ENCODE measurements at regions not wholly inside any gene's neighbourhood (a gene's known extent, or its start where the extent isn't known, plus 50 kb on each side); places are given as distances from the start of the nearest gene placed in this dataset.

- no peak overlapping the region for H3K23ac ChIP-seq (ENCODE audit: insufficient read length, low read depth, low read length)
- H3K4me3 Mint-ChIP-seq: no peak overlapping the region
- no peak overlapping the region for H4K5ac ChIP-seq (ENCODE audit: insufficient read length, low read depth, low read length)
- no peak overlapping the region for H4K91ac ChIP-seq (ENCODE audit: insufficient read length, low read depth, low read length)
- H3K36me3 Mint-ChIP-seq (ENCODE audit: insufficient read depth in 1 of 3, low read depth in 3 of 3): peaks cover 0 to 1% (median 0%) of the 10 kb centered on the region in 3 experiments; a peak in 2 of 7 replicates
- H3K9me3 Mint-ChIP-seq: 0 out of 5 replicates have a peak, but pooled peaks cover 0 to 1% of the 10 kb centered on the region in 2 experiments
- no peak overlapping the region for H3K14ac ChIP-seq (ENCODE audit: insufficient read depth, low read length)
- H3K27ac ChIP-seq (ENCODE audit: insufficient read length, low read depth, low read length): no peak overlapping the region
- H3K79me1 ChIP-seq (ENCODE audit: insufficient read depth, low read depth, low read length, poor library complexity, severe bottlenecking): no peaks in the 10 kb centered on the region
- no peak overlapping the region for H3K4ac ChIP-seq (ENCODE audit: low read depth, low read length)
- H3K23me2 ChIP-seq (ENCODE audit: insufficient read length, low read depth, low read length, poor library complexity, severe bottlenecking): no peaks in the 10 kb centered on the region
- H2BK120ac ChIP-seq (ENCODE audit: low read depth, low read length, poor library complexity, severe bottlenecking): no peak overlapping the region
- H4K8ac ChIP-seq (replicated peaks; ENCODE audit: insufficient read length, low read depth, low read length): no peak overlapping the region
- H3K27ac Mint-ChIP-seq: no peak overlapping the region
- H2AFZ ChIP-seq (ENCODE audit: low read length): no peak overlapping the region
- H3K4me2 ChIP-seq (ENCODE audit: insufficient read depth, insufficient read length, low read length): no peak overlapping the region
- H2BK5ac ChIP-seq (ENCODE audit: insufficient read length, low read length): no peak overlapping the region
- no peak overlapping the region for H2AK5ac ChIP-seq (ENCODE audit: insufficient read length, low read length)
- WGBS (ENCODE audit: extremely low coverage, insufficient read length, low lambda C conversion rate): no CpG with 5 or more reads among the region's 3 CpGs
- H3K4me1 ChIP-seq (ENCODE audit: insufficient read depth, low read length): no peaks in the 10 kb centered on the region
- H3K9me3 ChIP-seq (ENCODE audit: control insufficient read depth, low read depth, low read length): peaks cover 6% of the 10 kb centered on the region
- no peaks in the 10 kb centered on the region for H3K79me2 ChIP-seq (ENCODE audit: insufficient read depth, low read length)
- H3K56ac ChIP-seq (ENCODE audit: insufficient read length, low read depth, low read length): no peak overlapping the region
- no peak for DNase-seq
- H4K20me1 ChIP-seq (ENCODE audit: control insufficient read depth, insufficient read depth, insufficient read length): no peaks in the 10 kb centered on the region
- H3T11ph ChIP-seq (ENCODE audit: low read length): no peak overlapping the region
- no peak overlapping the region for H3K18ac ChIP-seq (ENCODE audit: insufficient read length, low read depth, low read length)
- no peaks in the 10 kb centered on the region for H3K27me3 ChIP-seq (ENCODE audit: insufficient read depth, low read length)
- no peak overlapping the region for H2BK20ac ChIP-seq (ENCODE audit: low read depth, low read length, poor library complexity, severe bottlenecking)
- no peak overlapping the region for H2BK12ac ChIP-seq (ENCODE audit: insufficient read length, low read depth, low read length)
- no peaks in the 10 kb centered on the region for H3K4me1 Mint-ChIP-seq
- no peak overlapping the region for H3K9ac ChIP-seq (ENCODE audit: extremely low read depth, insufficient read length, low read length)
- TF ChIP-seq CTCF (conservative IDR thresholded peaks at IDR 0.05): no peak
- peaks cover 2% of the 10 kb centered on the region; the same call in 1 of the 2 replicates for H3K27me3 Mint-ChIP-seq (ENCODE audit: low read depth)
- no peak overlapping the region for H2BK15ac ChIP-seq (ENCODE audit: low read depth, low read length)
Measured at GRCh38 chr5:5581080-5581479, 158.6 kb downstream of the ICE1 start.
